T47D (cell line): ENCODE measurements at regions not wholly inside any gene's neighbourhood (a gene's known extent, or its start where the extent isn't known, plus 50 kb on each side); places are given as distances from the start of the nearest gene placed in this dataset.
"Not testable (repeated sequence)": the region's sequence is repeated elsewhere in the genome, so short reads cannot be mapped to it uniquely, and the experiment has no call there.

ENCODE experiments used
- DNase-seq, 2 experiments: peaks; one replicate each; pipeline versions ENCODE4 v3.0.0 to v3.0.0-alpha.2; 2011 to 2012; ENCODE audit warnings: low read depth in 1 of 2, low spot score in 1 of 2
- JUND ChIP-seq: IDR thresholded peaks from 2 replicates; pipeline ENCODE4 v1.6.1; 2012; ENCODE audit warnings: low read depth
- in situ Hi-C: cut with HindIII; loops from 2 replicates; pipeline ENCODE4 v1.10.0; 2016; ENCODE audit warnings: low sequenced_read_pairs, low pct_unique_long_range_greater_than_20kb

- no peak for TF ChIP-seq JUND
- DNase-seq, result no peak
- in situ Hi-C loops, result no loop called here
These were observed 367.5 kb downstream of the CCSER2 start for GRCh38 chr10:84695902-84696301.

GRCh38 chr10:84696610-84697009 is 368.2 kb downstream of the CCSER2 start:
- TF ChIP-seq JUND, result no peak
- in situ Hi-C loops, result no loop called here
- DNase-seq, result no peak

GRCh38 chr10:84698989-84699388 is 370.6 kb downstream of the CCSER2 start:
- DNase-seq, result no peak
- in situ Hi-C loops, result no loop called here
- TF ChIP-seq JUND, result no peak

GRCh38 chr10:84700668-84701369 is 372.4 kb downstream of the CCSER2 start:
- in situ Hi-C loops, result no loop called here
- no peak for TF ChIP-seq JUND
- no peak for DNase-seq

GRCh38 chr10:84701370-84701720 is 373.0 kb downstream of the CCSER2 start:
- no peak for DNase-seq
- in situ Hi-C loops, result no loop called here
- no peak for TF ChIP-seq JUND

GRCh38 chr10:84704101-84704500 is 375.7 kb downstream of the CCSER2 start:
- no peak for TF ChIP-seq JUND
- in situ Hi-C loops, result no loop called here
- DNase-seq, result no peak

GRCh38 chr10:84706431-84706830 is 378.0 kb downstream of the CCSER2 start:
- in situ Hi-C loops, result no loop called here
- no peak for DNase-seq
- no peak for TF ChIP-seq JUND

- no peak for DNase-seq
- no peak for TF ChIP-seq JUND
- in situ Hi-C loops, result no loop called here
These were observed 378.5 kb downstream of the CCSER2 start for GRCh38 chr10:84706875-84707274.

- in situ Hi-C loops, result no loop called here
- no peak for TF ChIP-seq JUND
- peak; percentile 43 to 71 for DNase-seq
These were observed 387.5 kb downstream of the CCSER2 start for GRCh38 chr10:84715911-84716310.

- TF ChIP-seq JUND, result no peak
- in situ Hi-C loops, result no loop called here
These were observed 390.7 kb downstream of the CCSER2 start for GRCh38 chr10:84718877-84719616.

GRCh38 chr10:84719687-84720086 is 391.3 kb downstream of the CCSER2 start:
- DNase-seq, result no peak
- in situ Hi-C loops, result no loop called here
- no peak for TF ChIP-seq JUND

More at GRCh38 chr10:84718877-84719616, 390.7 kb downstream of the CCSER2 start:
- DNase-seq, result no peak

- TF ChIP-seq JUND, result no peak
- in situ Hi-C loops, result no loop called here
- no peak for DNase-seq
These were observed 399.0 kb downstream of the CCSER2 start for GRCh38 chr10:84727398-84727797.

GRCh38 chr10:84739126-84739525 is 410.7 kb downstream of the CCSER2 start:
- in situ Hi-C loops, DNase-seq: not testable (repeated sequence)
